ENCODE measurements at regions not wholly inside any gene's neighbourhood (a gene's known extent, or its start where the extent isn't known, plus 50 kb on each side); places are given as distances from the start of the nearest gene placed in this dataset.
"Not testable (repeated sequence)": the region's sequence is repeated elsewhere in the genome, so short reads cannot be mapped to it uniquely, and the experiment has no call there.

- no peak overlapping the region for H3K27ac ChIP-seq (ENCODE audit: low read length)
- H3K4me1 ChIP-seq (ENCODE audit: control insufficient read depth in 1 of 2, insufficient read depth in 2 of 2, low read length in 2 of 2): no peaks in the 10 kb centered on the region
- no peak overlapping the region for H3K4me3 ChIP-seq (ENCODE audit: low read depth in 1 of 2, low read length in 2 of 2)
- no peaks in the 10 kb centered on the region for H3K36me3 ChIP-seq (ENCODE audit: control insufficient read depth in 1 of 2, insufficient read depth in 2 of 2, low read length in 2 of 2)
- no peaks in the 10 kb centered on the region for H3K27me3 ChIP-seq (ENCODE audit: low read depth, low read length)
- no peaks in the 10 kb centered on the region for H3K9me3 ChIP-seq (ENCODE audit: control insufficient read depth in 1 of 2, low read length in 2 of 2)
Measured at GRCh38 chr12:61553091-61553490, 707.1 kb upstream of the USP15 start.

DNA sequence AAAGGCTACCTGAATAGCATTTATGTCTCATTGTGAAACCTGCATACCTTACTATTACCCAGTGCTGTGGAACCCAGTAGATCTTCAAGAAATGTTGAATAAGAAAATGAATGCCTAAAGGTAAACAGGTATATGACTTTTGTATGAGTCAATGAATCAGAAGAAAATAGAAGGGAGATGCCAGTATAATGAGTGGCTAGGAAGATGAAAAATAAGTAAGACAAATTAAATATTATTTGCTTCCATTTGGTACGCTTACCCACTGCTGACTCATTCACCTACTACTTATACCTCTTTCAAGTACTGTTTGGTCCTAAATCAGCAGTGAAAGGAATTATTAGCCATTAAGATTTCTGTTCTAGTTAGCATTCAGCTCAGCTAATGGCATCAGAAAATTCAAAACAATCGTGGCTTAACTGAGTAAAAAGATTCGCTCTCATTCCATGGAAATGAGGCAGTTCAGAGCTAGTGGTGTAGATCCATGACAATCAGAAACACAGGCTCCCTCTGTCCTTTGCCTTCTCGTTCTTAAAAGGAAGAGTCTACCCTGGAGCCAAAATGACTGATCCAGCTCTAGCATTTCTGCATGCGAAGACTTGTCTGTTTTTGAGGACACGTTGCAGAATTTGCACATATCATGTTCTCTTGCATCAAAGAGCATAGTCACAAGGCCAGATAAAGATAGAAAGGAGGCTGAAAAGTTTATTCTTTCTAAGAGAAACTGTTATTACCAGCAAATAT lies 705.8 kb upstream of the USP15 start:
- H3K36me3 ChIP-seq (ENCODE audit: control insufficient read depth in 1 of 2, insufficient read depth in 2 of 2, low read length in 2 of 2): no peaks in the 10 kb centered on the region
- no peaks in the 10 kb centered on the region for H3K9me3 ChIP-seq (ENCODE audit: control insufficient read depth in 1 of 2, low read length in 2 of 2)
- H3K4me1 ChIP-seq (ENCODE audit: control insufficient read depth in 1 of 2, insufficient read depth in 2 of 2, low read length in 2 of 2): no peaks in the 10 kb centered on the region
- H3K4me3 ChIP-seq (ENCODE audit: low read depth in 1 of 2, low read length in 2 of 2): no peak overlapping the region
- H3K27ac ChIP-seq (ENCODE audit: low read length): no peak overlapping the region
- H3K27me3 ChIP-seq (ENCODE audit: low read depth, low read length): no peaks in the 10 kb centered on the region

- H3K27me3 ChIP-seq (ENCODE audit: low read depth, low read length): no peaks in the 10 kb centered on the region
- peaks cover 0 to 4% of the 10 kb centered on the region in 2 donors for H3K4me1 ChIP-seq (ENCODE audit: control insufficient read depth in 1 of 2, insufficient read depth in 2 of 2, low read length in 2 of 2)
- H3K9me3 ChIP-seq (ENCODE audit: control insufficient read depth in 1 of 2, low read length in 2 of 2): no peaks in the 10 kb centered on the region
- no peak overlapping the region for H3K4me3 ChIP-seq (ENCODE audit: low read depth in 1 of 2, low read length in 2 of 2)
- no peak overlapping the region for H3K27ac ChIP-seq (ENCODE audit: low read length)
- no peaks in the 10 kb centered on the region for H3K36me3 ChIP-seq (ENCODE audit: control insufficient read depth in 1 of 2, insufficient read depth in 2 of 2, low read length in 2 of 2)
Measured at GRCh38 chr12:61563665-61564450, 696.3 kb upstream of the USP15 start.

DNA sequence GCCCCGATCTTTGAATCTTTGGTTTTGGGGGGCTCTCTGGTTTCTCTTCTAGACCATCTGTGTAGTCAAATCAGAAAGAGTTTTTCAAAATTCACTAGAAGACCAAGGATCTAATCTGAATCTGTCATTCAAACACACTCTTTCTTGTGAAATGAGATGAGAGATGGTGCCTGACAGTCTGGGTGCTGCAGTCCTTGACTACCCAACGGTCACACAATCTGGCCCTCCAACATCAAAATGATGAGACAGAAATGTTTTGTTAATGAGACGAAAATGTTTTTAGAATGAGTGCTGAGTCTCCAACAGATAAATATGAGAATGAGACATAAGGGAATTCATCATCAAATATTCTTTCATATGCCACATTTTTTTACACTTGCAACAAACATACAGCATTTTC lies 695.7 kb upstream of the USP15 start:
- Histone ChIP-seq H3K27ac (ENCODE audit: low read length) (no peak overlapping the region), H3K9me3 (ENCODE audit: control insufficient read depth in 1 of 2, low read length in 2 of 2) (no peaks in the 10 kb centered on the region), H3K36me3 (ENCODE audit: control insufficient read depth in 1 of 2, insufficient read depth in 2 of 2, low read length in 2 of 2) (no peaks in the 10 kb centered on the region), H3K4me1 (ENCODE audit: control insufficient read depth in 1 of 2, insufficient read depth in 2 of 2, low read length in 2 of 2) (peaks cover 0 to 4% of the 10 kb centered on the region in 2 donors), H3K27me3 (ENCODE audit: low read depth, low read length) (no peaks in the 10 kb centered on the region), H3K4me3 (ENCODE audit: low read depth in 1 of 2, low read length in 2 of 2) (no peak overlapping the region)

DNA sequence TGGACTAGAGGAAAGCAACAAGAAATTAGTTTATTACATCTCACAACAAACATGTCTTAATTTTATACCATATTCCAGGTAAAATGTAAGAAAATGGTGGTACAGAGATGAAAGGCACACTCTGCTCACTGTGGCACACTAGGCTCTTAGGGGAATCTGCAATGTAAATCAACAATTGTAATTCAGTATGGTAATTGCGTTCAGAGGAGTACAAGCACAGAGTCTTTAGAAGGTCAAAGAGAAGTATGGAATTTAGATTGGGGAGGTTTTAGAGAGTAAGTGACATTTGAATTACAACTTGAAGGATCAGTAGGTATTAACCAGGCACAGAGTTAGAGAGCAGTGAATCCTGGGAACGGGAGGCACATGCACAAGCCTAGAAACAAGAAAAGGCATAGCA lies 694.0 kb upstream of the USP15 start:
- Histone ChIP-seq H3K27ac (ENCODE audit: low read length) (no peak overlapping the region), H3K27me3 (ENCODE audit: low read depth, low read length) (no peaks in the 10 kb centered on the region), H3K4me3 (ENCODE audit: low read depth in 1 of 2, low read length in 2 of 2) (no peak overlapping the region), H3K4me1 (ENCODE audit: control insufficient read depth in 1 of 2, insufficient read depth in 2 of 2, low read length in 2 of 2) (peaks cover 0 to 4% of the 10 kb centered on the region in 2 donors), H3K9me3 (ENCODE audit: control insufficient read depth in 1 of 2, low read length in 2 of 2) (no peaks in the 10 kb centered on the region), H3K36me3 (ENCODE audit: control insufficient read depth in 1 of 2, insufficient read depth in 2 of 2, low read length in 2 of 2) (no peaks in the 10 kb centered on the region)

GRCh38 chr12:61574339-61574738 lies 685.9 kb upstream of the USP15 start:
- H3K4me3 ChIP-seq (ENCODE audit: low read depth in 1 of 2, low read length in 2 of 2): no peak overlapping the region
- no peaks in the 10 kb centered on the region for H3K9me3 ChIP-seq (ENCODE audit: control insufficient read depth in 1 of 2, low read length in 2 of 2)
- no peaks in the 10 kb centered on the region for H3K27me3 ChIP-seq (ENCODE audit: low read depth, low read length)
- H3K27ac ChIP-seq (ENCODE audit: low read length): no peak overlapping the region
- H3K36me3 ChIP-seq (ENCODE audit: control insufficient read depth in 1 of 2, insufficient read depth in 2 of 2, low read length in 2 of 2): no peaks in the 10 kb centered on the region
- no peaks in the 10 kb centered on the region for H3K4me1 ChIP-seq (ENCODE audit: control insufficient read depth in 1 of 2, insufficient read depth in 2 of 2, low read length in 2 of 2)

DNA sequence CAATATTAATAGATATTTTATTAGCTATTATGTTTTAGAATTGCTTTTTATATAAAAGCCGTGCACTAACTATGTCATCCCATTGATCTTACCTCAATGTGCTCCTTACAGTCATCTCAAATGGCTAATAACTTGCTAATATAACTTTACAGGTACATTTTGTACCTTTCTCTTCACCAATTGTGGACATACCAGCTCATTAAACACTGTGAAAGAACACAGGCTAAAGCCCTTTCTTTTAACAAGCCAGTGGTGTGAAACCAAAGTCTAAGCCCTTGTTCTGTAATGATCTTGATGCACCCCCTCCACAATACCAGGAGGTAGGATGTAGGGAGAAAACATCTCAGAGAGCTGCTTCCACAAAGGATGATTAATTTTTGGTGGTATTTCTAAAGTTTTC lies 675.3 kb upstream of the USP15 start:
- Histone ChIP-seq H3K4me3 (ENCODE audit: low read depth in 1 of 2, low read length in 2 of 2) (no peak overlapping the region), H3K27me3 (ENCODE audit: low read depth, low read length) (no peaks in the 10 kb centered on the region), H3K4me1 (ENCODE audit: control insufficient read depth in 1 of 2, insufficient read depth in 2 of 2, low read length in 2 of 2) (no peaks in the 10 kb centered on the region), H3K36me3 (ENCODE audit: control insufficient read depth in 1 of 2, insufficient read depth in 2 of 2, low read length in 2 of 2) (no peaks in the 10 kb centered on the region), H3K27ac (ENCODE audit: low read length) (no peak overlapping the region), H3K9me3 (ENCODE audit: control insufficient read depth in 1 of 2, low read length in 2 of 2) (peaks cover 0 to 3% of the 10 kb centered on the region in 2 donors)

GRCh38 chr12:61590864-61591263 lies 669.3 kb upstream of the USP15 start:
- H3K9me3 ChIP-seq (ENCODE audit: control insufficient read depth in 1 of 2, low read length in 2 of 2); H3K4me3 ChIP-seq (ENCODE audit: low read depth in 1 of 2, low read length in 2 of 2): not testable (repeated sequence)

DNA sequence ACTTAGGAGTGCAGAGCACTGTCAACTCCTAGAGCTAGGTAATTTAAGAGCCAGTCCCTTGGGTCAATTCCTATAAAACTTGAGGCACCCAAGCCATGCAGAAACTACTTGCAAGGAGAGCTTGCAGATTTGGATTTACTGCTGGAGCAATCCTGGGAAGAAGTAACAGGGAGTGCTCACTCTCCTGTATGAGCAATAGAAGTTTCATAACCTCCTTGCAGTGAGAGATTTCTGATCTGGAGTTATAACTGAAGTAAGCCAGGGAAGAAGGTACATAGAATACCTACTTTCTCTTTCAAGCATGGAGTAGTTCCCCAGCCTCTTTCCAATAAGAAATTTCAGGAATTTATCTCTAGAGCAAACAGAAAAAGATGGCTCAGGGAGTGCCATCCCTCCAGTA lies 650.1 kb upstream of the USP15 start:
- Histone ChIP-seq H3K4me1 (ENCODE audit: control insufficient read depth in 1 of 2, insufficient read depth in 2 of 2, low read length in 2 of 2) (no peaks in the 10 kb centered on the region), H3K36me3 (ENCODE audit: control insufficient read depth in 1 of 2, insufficient read depth in 2 of 2, low read length in 2 of 2) (no peaks in the 10 kb centered on the region), H3K4me3 (ENCODE audit: low read depth in 1 of 2, low read length in 2 of 2) (no peak overlapping the region), H3K9me3 (ENCODE audit: control insufficient read depth in 1 of 2, low read length in 2 of 2) (peaks cover 4% of the 10 kb centered on the region in 2 donors), H3K27me3 (ENCODE audit: low read depth, low read length) (no peaks in the 10 kb centered on the region), H3K27ac (ENCODE audit: low read length) (no peak overlapping the region)

More at GRCh38 chr12:61590864-61591263, 669.3 kb upstream of the USP15 start:
- H3K36me3 ChIP-seq (ENCODE audit: control insufficient read depth in 1 of 2, insufficient read depth in 2 of 2, low read length in 2 of 2); H3K27ac ChIP-seq (ENCODE audit: low read length); H3K4me1 ChIP-seq (ENCODE audit: control insufficient read depth in 1 of 2, insufficient read depth in 2 of 2, low read length in 2 of 2); H3K27me3 ChIP-seq (ENCODE audit: low read depth, low read length): not testable (repeated sequence)

DNA sequence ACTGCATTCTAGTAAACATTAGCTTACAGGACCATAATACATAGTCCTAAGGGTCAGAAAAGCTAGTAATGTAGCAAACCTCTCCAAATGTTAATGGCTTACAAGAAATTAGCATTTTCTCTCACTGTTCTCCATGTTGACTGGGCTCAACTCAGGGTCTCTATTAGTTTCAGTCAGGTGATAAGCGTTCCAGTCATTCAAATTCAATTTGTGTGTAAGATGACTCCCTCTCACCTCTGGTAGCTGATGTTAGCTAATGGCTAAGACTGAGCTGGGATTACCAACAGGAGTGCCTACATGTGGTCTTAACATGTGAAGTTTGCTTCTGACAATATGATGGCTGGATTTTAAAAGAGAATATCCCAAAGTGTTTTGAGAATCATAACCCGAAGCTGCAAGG lies 630.5 kb upstream of the USP15 start:
- no peak overlapping the region for H3K4me3 ChIP-seq (ENCODE audit: low read depth in 1 of 2, low read length in 2 of 2)
- no peaks in the 10 kb centered on the region for H3K27me3 ChIP-seq (ENCODE audit: low read depth, low read length)
- H3K27ac ChIP-seq (ENCODE audit: low read length): no peak overlapping the region
- no peaks in the 10 kb centered on the region for H3K4me1 ChIP-seq (ENCODE audit: control insufficient read depth in 1 of 2, insufficient read depth in 2 of 2, low read length in 2 of 2)
- no peaks in the 10 kb centered on the region for H3K36me3 ChIP-seq (ENCODE audit: control insufficient read depth in 1 of 2, insufficient read depth in 2 of 2, low read length in 2 of 2)
- no peaks in the 10 kb centered on the region for H3K9me3 ChIP-seq (ENCODE audit: control insufficient read depth in 1 of 2, low read length in 2 of 2)

- H3K4me3 ChIP-seq (ENCODE audit: low read depth in 1 of 2, low read length in 2 of 2): no peak overlapping the region
- no peaks in the 10 kb centered on the region for H3K4me1 ChIP-seq (ENCODE audit: control insufficient read depth in 1 of 2, insufficient read depth in 2 of 2, low read length in 2 of 2)
- H3K27me3 ChIP-seq (ENCODE audit: low read depth, low read length): no peaks in the 10 kb centered on the region
- H3K27ac ChIP-seq (ENCODE audit: low read length): no peak overlapping the region
- H3K9me3 ChIP-seq (ENCODE audit: control insufficient read depth in 1 of 2, low read length in 2 of 2): no peaks in the 10 kb centered on the region
- no peaks in the 10 kb centered on the region for H3K36me3 ChIP-seq (ENCODE audit: control insufficient read depth in 1 of 2, insufficient read depth in 2 of 2, low read length in 2 of 2)
Measured at GRCh38 chr12:61646639-61647038, 613.6 kb upstream of the USP15 start.
